PC-3 (cell line): ENCODE measurements at regions not wholly inside any gene's neighbourhood (a gene's known extent, or its start where the extent isn't known, plus 50 kb on each side); places are given as distances from the start of the nearest gene placed in this dataset.

Experiments used
- CTCF ChIP-seq: fragments of 300-600 bp; sonication (generic); conservative IDR thresholded peaks from 2 replicates; pipeline ENCODE4 v1.5.1; 2017; ENCODE audit warnings: antibody characterized with exemption, low read depth, mild to moderate bottlenecking, low read length
- EZH2 ChIP-seq: fragments of 300-600 bp; sonication (generic); IDR thresholded peaks from one replicate; pipeline ENCODE4 v1.6.1; 2017; ENCODE audit warnings: antibody characterized with exemption, mild to moderate bottlenecking, low read length; ENCODE audit not compliant: unreplicated experiment
- EZH2phosphoT487 ChIP-seq: fragments of 300-600 bp; sonication (generic); IDR thresholded peaks from 2 replicates; pipeline ENCODE4 v1.6.1; 2018; ENCODE audit warnings: mild to moderate bottlenecking, antibody characterized with exemption, low read length, borderline replicate concordance

GRCh38 chr5:38655691-38656090 is 99.2 kb upstream of the LIFR start:
- TF ChIP-seq EZH2phosphoT487 (no peak), CTCF (no peak), EZH2 (no peak)
